ENCODE measurements at regions not wholly inside any gene's neighbourhood (a gene's known extent, or its start where the extent isn't known, plus 50 kb on each side); places are given as distances from the start of the nearest gene placed in this dataset.

GRCh38 chr2:23120161-23120560 lies 264.8 kb upstream of the KLHL29 start:
- DNase-seq (ENCODE audit: low spot score) = no peak
- intact Hi-C loops (cut with DNase I) = no loop called here

- no peak for DNase-seq (ENCODE audit: low spot score)
- intact Hi-C loops (cut with DNase I) = no loop called here
These were observed 262.9 kb upstream of the KLHL29 start for GRCh38 chr2:23121968-23122648.

- no peak for DNase-seq (ENCODE audit: low spot score)
- intact Hi-C loops (cut with DNase I) = no loop called here
These were observed 262.2 kb upstream of the KLHL29 start for GRCh38 chr2:23122681-23123215.

GRCh38 chr2:23123686-23124085 lies 261.3 kb upstream of the KLHL29 start:
- no peak for DNase-seq (ENCODE audit: low spot score)
- intact Hi-C loops (cut with DNase I) = no loop called here

GRCh38 chr2:23124214-23124750 lies 260.7 kb upstream of the KLHL29 start:
- intact Hi-C loops (cut with DNase I) = no loop called here
- DNase-seq (ENCODE audit: low spot score) = no peak

- no peak for DNase-seq (ENCODE audit: low spot score)
- intact Hi-C loops (cut with DNase I) = no loop called here
These were observed 257.5 kb upstream of the KLHL29 start for GRCh38 chr2:23127465-23127864.

GRCh38 chr2:23128684-23129292 lies 256.2 kb upstream of the KLHL29 start:
- DNase-seq (ENCODE audit: low spot score) = no peak
- intact Hi-C loops (cut with DNase I) = no loop called here

GRCh38 chr2:23131066-23131575 lies 253.9 kb upstream of the KLHL29 start:
- DNase-seq (ENCODE audit: low spot score) = no peak

GRCh38 chr2:23132000-23132399 lies 253.0 kb upstream of the KLHL29 start:
- intact Hi-C loops (cut with DNase I) = no loop called here
- no peak for DNase-seq (ENCODE audit: low spot score)

More at GRCh38 chr2:23131066-23131575, 253.9 kb upstream of the KLHL29 start:
- intact Hi-C loops (cut with DNase I) = no loop called here

GRCh38 chr2:23132823-23133595 lies 252.0 kb upstream of the KLHL29 start:
- intact Hi-C loops (cut with DNase I) = no loop called here

GRCh38 chr2:23134726-23135125 lies 250.3 kb upstream of the KLHL29 start:
- intact Hi-C loops (cut with DNase I) = no loop called here
- no peak for DNase-seq (ENCODE audit: low spot score)

More at GRCh38 chr2:23132823-23133595, 252.0 kb upstream of the KLHL29 start:
- no peak for DNase-seq (ENCODE audit: low spot score)

- no peak for DNase-seq (ENCODE audit: low spot score)
- intact Hi-C loops (cut with DNase I) = no loop called here
These were observed 249.4 kb upstream of the KLHL29 start for GRCh38 chr2:23135481-23136100.

- intact Hi-C loops (cut with DNase I) = no loop called here
These were observed 247.8 kb upstream of the KLHL29 start for GRCh38 chr2:23137166-23137565.

GRCh38 chr2:23138701-23139100 lies 246.3 kb upstream of the KLHL29 start:
- intact Hi-C loops (cut with DNase I) = no loop called here
- no peak for DNase-seq (ENCODE audit: low spot score)

More at GRCh38 chr2:23137166-23137565, 247.8 kb upstream of the KLHL29 start:
- DNase-seq (ENCODE audit: low spot score) = no peak

- no peak for DNase-seq (ENCODE audit: low spot score)
- intact Hi-C loops (cut with DNase I) = no loop called here
These were observed 239.5 kb upstream of the KLHL29 start for GRCh38 chr2:23145460-23145859.

- DNase-seq (ENCODE audit: low spot score) = no peak
- intact Hi-C loops (cut with DNase I) = no loop called here
These were observed 239.0 kb upstream of the KLHL29 start for GRCh38 chr2:23146011-23146410.

GRCh38 chr2:23148342-23148741 lies 236.6 kb upstream of the KLHL29 start:
- intact Hi-C loops (cut with DNase I) = no loop called here
- DNase-seq (ENCODE audit: low spot score) = no peak

GRCh38 chr2:23149777-23150176 lies 235.2 kb upstream of the KLHL29 start:
- intact Hi-C loops (cut with DNase I) = no loop called here
- no peak for DNase-seq (ENCODE audit: low spot score)

- intact Hi-C loops (cut with DNase I) = no loop called here
- no peak for DNase-seq (ENCODE audit: low spot score)
These were observed 231.5 kb upstream of the KLHL29 start for GRCh38 chr2:23153484-23153883.

- no peak for DNase-seq (ENCODE audit: low spot score)
- intact Hi-C loops (cut with DNase I) = no loop called here
These were observed 230.0 kb upstream of the KLHL29 start for GRCh38 chr2:23155022-23155421.
